Ascending aorta (tissue), 2 donors: ENCODE measurements at regions not wholly inside any gene's neighbourhood (a gene's known extent, or its start where the extent isn't known, plus 50 kb on each side); places are given as distances from the start of the nearest gene placed in this dataset.
A peak's percentile ranks its signal among the peaks of the same experiment; 100 is the strongest.

Experiments used
- DNase-seq, 2 donors: peaks; one replicate each; pipeline ENCODE4 v3.0.0-alpha.2; 2019; ENCODE audit warnings: low spot score in 2 of 2
- H3K27ac ChIP-seq, 2 donors: fragments of 200-600 bp; sonication (generic); one replicate each; pipeline ENCODE4 v1.5.1; 2016 to 2017; ENCODE audit warnings: mild to moderate bottlenecking in 1 of 2
- H3K27me3 ChIP-seq: fragments of 200-600 bp; sonication (generic); one replicate; pipeline ENCODE4 v1.5.1; 2017
- H3K36me3 ChIP-seq, 2 donors: fragments of 200-600 bp; sonication (generic); one replicate each; pipeline ENCODE4 v1.5.1; 2016
- H3K4me1 ChIP-seq, 2 donors: fragments of 200-600 bp; sonication (generic); one replicate each; pipeline ENCODE4 v1.5.1; 2016 to 2017; ENCODE audit warnings: mild to moderate bottlenecking in 1 of 2
- H3K4me3 ChIP-seq, 2 donors: fragments of 200-600 bp; sonication (generic); one replicate each; pipeline ENCODE4 v1.5.1; 2016 to 2017; ENCODE audit warnings: mild to moderate bottlenecking in 1 of 2
- H3K9me3 ChIP-seq, 2 donors: fragments of 200-600 bp; sonication (generic); one replicate each; pipeline ENCODE4 v1.5.1; 2016
- intact Hi-C: fragments of 100-400 bp; cut with DNase I; formaldehyde crosslinking; loops from one replicate; pipeline ENCODE4 v1.15.1; 2023
- TF ChIP-seq, protein P1 (sequence below), 3 experiments: fragments of 200-600 bp in 2 of 3; fragments of 450-650 bp in 1 of 3; sonication (generic) in 2 of 3; IDR thresholded peaks; one replicate each; pipeline ENCODE4 v1.5.1; 2016 to 2019; ENCODE audit warnings: antibody characterized with exemption in 3 of 3, mild to moderate bottlenecking in 1 of 3, moderate library complexity in 1 of 3

DNA sequence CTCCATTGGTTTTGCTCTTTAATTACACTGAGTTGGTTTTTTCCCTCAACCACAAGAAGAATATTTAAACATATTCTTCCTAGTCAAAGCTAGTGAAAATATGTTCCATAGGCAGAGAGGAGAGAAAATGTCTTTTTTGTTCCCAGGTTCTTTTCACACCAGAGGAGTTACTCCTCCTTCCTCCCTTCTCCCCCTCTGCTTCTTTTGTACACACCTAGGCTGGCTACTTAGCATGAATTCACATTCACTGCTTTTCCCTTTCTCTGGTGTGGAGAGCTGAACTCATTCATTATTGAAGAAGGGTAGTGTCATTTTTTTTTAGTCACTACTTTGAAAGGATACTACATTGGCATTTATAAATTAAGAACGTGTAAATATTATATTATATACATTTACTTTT is 56.6 kb upstream of the UGP2 start:
- intact Hi-C loops: no loop called here
- TF ChIP-seq, protein P1, sequence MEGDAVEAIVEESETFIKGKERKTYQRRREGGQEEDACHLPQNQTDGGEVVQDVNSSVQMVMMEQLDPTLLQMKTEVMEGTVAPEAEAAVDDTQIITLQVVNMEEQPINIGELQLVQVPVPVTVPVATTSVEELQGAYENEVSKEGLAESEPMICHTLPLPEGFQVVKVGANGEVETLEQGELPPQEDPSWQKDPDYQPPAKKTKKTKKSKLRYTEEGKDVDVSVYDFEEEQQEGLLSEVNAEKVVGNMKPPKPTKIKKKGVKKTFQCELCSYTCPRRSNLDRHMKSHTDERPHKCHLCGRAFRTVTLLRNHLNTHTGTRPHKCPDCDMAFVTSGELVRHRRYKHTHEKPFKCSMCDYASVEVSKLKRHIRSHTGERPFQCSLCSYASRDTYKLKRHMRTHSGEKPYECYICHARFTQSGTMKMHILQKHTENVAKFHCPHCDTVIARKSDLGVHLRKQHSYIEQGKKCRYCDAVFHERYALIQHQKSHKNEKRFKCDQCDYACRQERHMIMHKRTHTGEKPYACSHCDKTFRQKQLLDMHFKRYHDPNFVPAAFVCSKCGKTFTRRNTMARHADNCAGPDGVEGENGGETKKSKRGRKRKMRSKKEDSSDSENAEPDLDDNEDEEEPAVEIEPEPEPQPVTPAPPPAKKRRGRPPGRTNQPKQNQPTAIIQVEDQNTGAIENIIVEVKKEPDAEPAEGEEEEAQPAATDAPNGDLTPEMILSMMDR (IDR thresholded peaks at IDR 0.05): no peak
- H3K4me3 ChIP-seq: no peak overlapping the region
- no peaks in the 10 kb centered on the region for H3K27me3 ChIP-seq
- no peaks in the 10 kb centered on the region for H3K9me3 ChIP-seq
- DNase-seq: no peak
- no peak overlapping the region for H3K27ac ChIP-seq
- peaks cover 3 to 18% of the 10 kb centered on the region in 2 donors for H3K4me1 ChIP-seq
- no peaks in the 10 kb centered on the region for H3K36me3 ChIP-seq

DNA sequence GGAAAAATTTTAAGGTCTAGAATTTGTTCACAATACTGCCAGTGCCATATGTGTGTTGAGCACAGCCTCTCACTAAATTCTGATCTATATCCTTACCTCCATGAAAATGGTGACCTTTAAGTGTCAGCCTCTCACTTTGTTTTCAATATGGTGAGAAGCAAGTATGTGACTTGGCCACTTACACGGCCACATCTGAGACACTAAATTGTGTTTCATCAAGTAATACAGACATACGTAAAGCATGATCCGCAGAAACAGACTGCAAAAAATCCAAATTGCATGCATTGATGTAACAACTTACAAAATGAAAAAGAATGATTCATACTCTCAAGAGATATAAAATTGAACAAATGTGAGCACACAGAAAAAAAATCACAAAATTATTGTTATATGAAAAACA is 55.2 kb upstream of the UGP2 start:
- no peaks in the 10 kb centered on the region for H3K36me3 ChIP-seq
- peaks cover 3 to 22% of the 10 kb centered on the region in 2 donors for H3K4me1 ChIP-seq
- no peaks in the 10 kb centered on the region for H3K27me3 ChIP-seq
- H3K9me3 ChIP-seq: no peaks in the 10 kb centered on the region
- no peak for DNase-seq
- TF ChIP-seq, protein P1 (IDR thresholded peaks at IDR 0.05): no peak
- H3K27ac ChIP-seq: no peak overlapping the region
- H3K4me3 ChIP-seq: no peak overlapping the region
- intact Hi-C loops: no loop called here

DNA sequence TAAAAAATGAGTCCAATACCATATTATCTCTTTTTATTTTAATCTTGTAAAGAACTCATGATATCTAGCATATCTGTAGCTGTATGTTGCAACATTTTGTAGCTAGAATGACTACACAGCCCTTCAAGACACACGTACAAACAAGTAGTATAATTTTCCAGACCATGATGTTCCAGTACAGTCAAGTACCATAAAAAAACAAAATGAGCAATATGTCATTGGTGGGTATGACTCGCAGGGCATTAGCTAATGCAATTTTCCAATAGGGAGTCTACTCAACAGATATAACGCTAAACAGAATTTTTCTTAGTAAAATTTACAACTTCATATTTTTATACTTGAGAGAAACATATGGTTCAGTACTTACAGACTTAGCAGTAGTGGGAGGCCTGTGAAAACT is 53.6 kb upstream of the UGP2 start:
- no peak for DNase-seq
- no peaks in the 10 kb centered on the region for H3K27me3 ChIP-seq
- H3K4me3 ChIP-seq: no peak overlapping the region
- no peaks in the 10 kb centered on the region for H3K9me3 ChIP-seq
- H3K27ac ChIP-seq: no peak overlapping the region
- TF ChIP-seq, protein P1 (IDR thresholded peaks at IDR 0.05): no peak
- H3K4me1 ChIP-seq: peaks cover 3 to 22% of the 10 kb centered on the region in 2 donors
- no peaks in the 10 kb centered on the region for H3K36me3 ChIP-seq
- intact Hi-C loops: no loop called here

DNA sequence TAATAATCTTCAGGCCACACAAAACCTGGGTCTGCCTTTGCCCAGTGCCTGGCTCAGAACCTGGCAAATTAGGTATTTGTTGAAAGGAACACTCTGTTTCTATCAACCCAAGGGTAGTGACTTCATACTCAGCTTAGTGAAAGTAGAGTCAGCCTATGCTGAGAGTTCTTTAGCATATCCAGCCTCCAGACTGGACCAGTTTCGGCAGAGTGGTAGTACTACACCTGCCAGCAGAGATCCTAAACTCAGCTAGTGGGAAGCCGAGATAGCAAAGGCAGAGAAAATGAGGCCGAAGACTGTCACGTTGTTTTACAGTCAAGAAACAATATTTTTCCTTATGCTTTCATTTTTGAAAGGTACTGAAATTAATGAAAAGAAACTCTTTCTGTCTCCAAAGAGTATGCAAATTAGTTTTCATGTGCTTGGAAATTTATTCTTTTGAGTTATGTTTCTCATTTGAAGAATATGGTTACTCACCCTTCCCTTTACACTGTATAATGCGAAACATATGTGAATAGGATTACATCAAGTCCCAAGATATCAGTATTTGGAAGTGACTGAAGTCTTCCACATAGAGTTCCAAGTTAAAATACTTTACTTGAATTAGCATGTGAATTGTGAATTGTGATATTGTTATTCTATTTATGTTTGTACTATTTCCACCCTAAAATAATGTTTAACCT is 52.2 kb upstream of the UGP2 start:
- intact Hi-C loops: loop anchor here (2.0 kb wide), 1 partner anchor 51 kb away; the partner anchor contains the start of gene UGP2
- H3K4me1 ChIP-seq: peaks cover 3 to 22% of the 10 kb centered on the region in 2 donors
- no peaks in the 10 kb centered on the region for H3K27me3 ChIP-seq
- no peak for DNase-seq
- peak overlapping the region; percentile 20 to 47 for H3K27ac ChIP-seq
- TF ChIP-seq, protein P1 (IDR thresholded peaks at IDR 0.05): no peak
- no peaks in the 10 kb centered on the region for H3K36me3 ChIP-seq
- H3K9me3 ChIP-seq: no peaks in the 10 kb centered on the region
- H3K4me3 ChIP-seq: peak overlapping the region in 1 of 2 donors; percentile 37

DNA sequence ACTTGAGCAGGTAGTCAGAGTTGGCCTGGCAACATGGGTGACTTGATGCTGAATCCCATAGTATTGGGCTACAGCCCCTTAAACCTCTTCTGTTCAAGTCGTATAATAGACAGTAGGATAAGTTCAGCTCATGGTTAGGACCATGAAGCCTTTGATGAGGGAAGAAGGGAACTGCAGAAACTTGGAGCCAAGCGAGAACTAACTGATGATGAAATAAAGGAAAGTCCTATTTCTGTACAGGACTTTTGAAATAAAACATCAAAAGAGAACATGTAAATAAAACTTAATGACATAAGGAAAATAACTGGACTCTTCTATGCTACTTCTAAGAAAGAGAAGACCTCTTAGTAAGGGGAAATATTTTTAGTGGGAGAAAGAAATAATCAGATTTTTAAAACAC is 51.2 kb upstream of the UGP2 start:
- Histone ChIP-seq H3K9me3 (no peaks in the 10 kb centered on the region), H3K36me3 (no peaks in the 10 kb centered on the region), H3K4me1 (peaks cover 3 to 22% of the 10 kb centered on the region in 2 donors), H3K27ac (peak overlapping the region; percentile 20 to 36), H3K27me3 (no peaks in the 10 kb centered on the region), H3K4me3 (no peak overlapping the region)
- TF ChIP-seq, protein P1 (IDR thresholded peaks at IDR 0.05): no peak
- intact Hi-C loops: loop anchor here (2.0 kb wide), 1 partner anchor 50 kb away; the partner anchor contains the start of gene UGP2
- no peak for DNase-seq
